Vagina (tissue), 2 donors: ENCODE measurements at regions not wholly inside any gene's neighbourhood (a gene's known extent, or its start where the extent isn't known, plus 50 kb on each side); places are given as distances from the start of the nearest gene placed in this dataset.

Source experiments
- POLR2AphosphoS5 ChIP-seq, 2 donors: sonication (generic); formaldehyde crosslinking; IDR thresholded peaks; one replicate each; pipeline ENCODE4 v1.9.0; 2017; ENCODE audit warnings: antibody characterized with exemption in 2 of 2, mild to moderate bottlenecking in 2 of 2, low read depth in 1 of 2; ENCODE audit not compliant: insufficient read depth in 1 of 2
- TF ChIP-seq, protein P1 (sequence below), 3 experiments: fragments of 450-650 bp in 2 of 3; fragments of 200-600 bp in 1 of 3; sonication (generic) in 1 of 3; IDR thresholded peaks; one replicate each; pipeline ENCODE4 v1.5.1; 2017 to 2019; ENCODE audit warnings: antibody characterized with exemption in 3 of 3, mild to moderate bottlenecking in 2 of 3, moderate library complexity in 2 of 3

DNA sequence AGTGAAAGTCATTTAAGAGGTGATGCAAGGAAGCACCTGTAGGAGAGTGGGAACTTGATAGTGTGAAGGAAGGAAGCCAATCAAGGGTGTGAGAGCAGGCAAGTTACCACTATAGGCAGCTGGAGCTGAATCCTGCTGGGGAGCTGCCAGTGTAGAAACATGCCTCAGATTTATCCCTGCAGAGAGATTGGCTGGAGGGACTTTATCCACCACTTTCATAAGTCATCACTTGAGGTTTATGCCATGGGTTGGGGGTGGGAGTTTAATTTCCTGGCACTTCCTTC is 443.6 kb downstream of the PLPP3 start:
- no peak for TF ChIP-seq POLR2AphosphoS5 (IDR thresholded peaks at IDR 0.05; ENCODE audit: insufficient read depth in 1 of 2, low read depth in 1 of 2)
- TF ChIP-seq, protein P1, sequence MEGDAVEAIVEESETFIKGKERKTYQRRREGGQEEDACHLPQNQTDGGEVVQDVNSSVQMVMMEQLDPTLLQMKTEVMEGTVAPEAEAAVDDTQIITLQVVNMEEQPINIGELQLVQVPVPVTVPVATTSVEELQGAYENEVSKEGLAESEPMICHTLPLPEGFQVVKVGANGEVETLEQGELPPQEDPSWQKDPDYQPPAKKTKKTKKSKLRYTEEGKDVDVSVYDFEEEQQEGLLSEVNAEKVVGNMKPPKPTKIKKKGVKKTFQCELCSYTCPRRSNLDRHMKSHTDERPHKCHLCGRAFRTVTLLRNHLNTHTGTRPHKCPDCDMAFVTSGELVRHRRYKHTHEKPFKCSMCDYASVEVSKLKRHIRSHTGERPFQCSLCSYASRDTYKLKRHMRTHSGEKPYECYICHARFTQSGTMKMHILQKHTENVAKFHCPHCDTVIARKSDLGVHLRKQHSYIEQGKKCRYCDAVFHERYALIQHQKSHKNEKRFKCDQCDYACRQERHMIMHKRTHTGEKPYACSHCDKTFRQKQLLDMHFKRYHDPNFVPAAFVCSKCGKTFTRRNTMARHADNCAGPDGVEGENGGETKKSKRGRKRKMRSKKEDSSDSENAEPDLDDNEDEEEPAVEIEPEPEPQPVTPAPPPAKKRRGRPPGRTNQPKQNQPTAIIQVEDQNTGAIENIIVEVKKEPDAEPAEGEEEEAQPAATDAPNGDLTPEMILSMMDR (IDR thresholded peaks at IDR 0.05), result no peak
